ENCODE measurements at regions not wholly inside any gene's neighbourhood (a gene's known extent, or its start where the extent isn't known, plus 50 kb on each side); places are given as distances from the start of the nearest gene placed in this dataset.

DNA sequence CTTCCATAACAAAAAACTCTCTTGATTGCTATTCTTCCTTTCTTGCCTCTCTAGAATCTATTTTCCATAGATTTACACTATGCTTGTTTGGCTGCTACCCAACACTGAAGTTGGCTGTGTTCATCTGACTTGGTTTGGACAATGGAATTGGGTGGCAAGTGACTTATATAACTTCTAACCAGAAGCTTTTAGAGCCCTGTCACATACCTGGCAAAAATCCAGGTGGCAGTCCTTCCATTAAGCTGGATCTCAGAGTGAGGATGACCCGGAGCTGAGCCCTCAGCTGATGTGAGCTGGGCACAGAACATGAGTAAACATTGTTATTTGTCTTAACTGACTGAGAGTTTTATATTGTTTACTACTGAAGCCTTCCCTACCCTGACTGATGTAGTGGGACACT is 225.7 kb downstream of the TLR4 start:
- TF ChIP-seq POLR2A (IDR thresholded peaks at IDR 0.05): no peak
- TF ChIP-seq EP300 (IDR thresholded peaks at IDR 0.05): no peak
